ENCODE measurements at regions not wholly inside any gene's neighbourhood (a gene's known extent, or its start where the extent isn't known, plus 50 kb on each side); places are given as distances from the start of the nearest gene placed in this dataset.

GRCh38 chr1:14108356-14109275 is 408.6 kb downstream of the PRDM2 start:
- DNase-seq: no peak

- DNase-seq: no peak
Measured at GRCh38 chr1:14109276-14109635, 409.3 kb downstream of the PRDM2 start.

DNA sequence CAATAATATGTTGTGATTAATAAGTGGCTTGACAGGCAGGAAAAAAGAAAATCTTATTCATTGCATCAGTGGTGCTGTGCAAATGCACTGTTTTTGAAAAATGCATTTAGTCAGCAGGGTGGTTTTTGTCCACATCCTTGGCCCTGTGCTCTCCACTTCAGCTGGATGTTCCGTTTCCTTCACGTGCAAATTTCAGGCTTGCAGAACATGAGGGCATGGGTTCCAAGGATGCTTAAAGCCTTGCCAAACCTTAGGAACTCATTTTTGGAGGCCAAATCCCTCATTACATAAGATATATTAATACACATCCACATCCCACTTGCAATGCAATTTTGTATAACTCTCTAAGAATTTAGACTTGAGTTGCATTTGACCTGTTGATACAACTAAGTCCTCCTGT is 410.1 kb downstream of the PRDM2 start:
- DNase-seq: no peak

DNA sequence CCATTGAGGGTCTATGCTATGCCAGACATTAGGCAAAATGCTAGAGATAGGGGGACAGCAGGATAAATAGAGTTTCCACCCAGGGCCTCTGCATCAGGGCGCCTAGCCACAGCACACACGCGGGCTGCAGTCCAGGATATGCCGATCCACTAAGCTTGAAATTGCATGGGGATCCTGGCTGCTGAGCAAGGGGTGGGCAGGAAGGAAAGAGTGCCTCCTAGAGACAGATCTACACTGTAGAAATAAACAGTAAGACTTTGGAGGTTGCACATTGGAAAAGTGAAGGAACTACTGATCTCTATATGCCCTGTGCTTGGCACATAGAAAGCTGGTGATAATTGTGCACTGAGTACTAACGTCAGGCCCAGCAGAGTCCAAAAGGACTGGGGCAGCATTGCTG is 411.1 kb downstream of the PRDM2 start:
- DNase-seq: no peak

DNA sequence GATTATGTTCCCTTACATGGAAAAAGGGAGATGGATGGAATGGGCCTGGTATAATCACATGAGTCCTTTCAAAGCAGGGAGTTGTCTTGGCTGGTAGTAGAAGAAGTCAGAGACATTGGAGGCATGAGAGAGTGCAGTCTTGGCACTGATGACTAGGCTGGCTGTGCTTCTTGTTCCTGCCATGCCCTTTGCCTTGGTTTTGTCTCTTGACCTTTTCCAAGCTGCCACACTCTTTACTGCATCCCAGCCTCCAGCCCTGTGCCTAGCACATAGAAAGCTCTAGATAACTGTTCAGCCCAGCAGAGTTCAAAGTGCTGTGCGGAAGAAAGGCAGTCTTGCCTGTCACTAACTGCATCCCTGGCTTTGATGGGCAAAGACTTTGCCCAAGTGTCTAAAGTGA is 412.6 kb downstream of the PRDM2 start:
- no peak for DNase-seq

GRCh38 chr1:14113271-14113670 is 413.3 kb downstream of the PRDM2 start:
- DNase-seq: no peak

GRCh38 chr1:14113841-14114567 is 414.0 kb downstream of the PRDM2 start:
- no peak for DNase-seq

DNA sequence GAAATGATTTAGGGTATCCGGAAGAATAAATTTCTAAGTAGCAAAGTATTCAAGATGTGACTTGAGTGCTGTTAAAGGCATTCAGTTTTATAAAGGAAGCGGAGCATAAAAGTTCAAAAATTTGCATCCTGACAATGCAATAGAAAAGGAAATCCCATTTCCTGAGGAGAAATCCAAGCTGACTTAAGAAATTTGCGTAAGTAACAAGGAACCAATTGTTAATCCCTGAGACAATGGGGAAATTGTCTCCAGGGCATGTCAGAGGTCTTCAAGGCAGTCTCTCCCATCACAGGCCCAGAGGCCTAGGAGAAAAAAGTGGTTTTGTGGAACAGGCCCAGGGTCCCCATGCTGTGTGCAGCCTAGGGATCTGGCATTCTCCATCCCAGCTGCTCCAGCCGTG is 416.0 kb downstream of the PRDM2 start:
- no peak for DNase-seq

GRCh38 chr1:14117700-14118099 is 417.7 kb downstream of the PRDM2 start:
- DNase-seq: no peak

- no peak for DNase-seq
Measured at GRCh38 chr1:14118691-14119485, 418.9 kb downstream of the PRDM2 start.

- no peak for DNase-seq
Measured at GRCh38 chr1:14120895-14121294, 420.9 kb downstream of the PRDM2 start.

- DNase-seq: no peak
Measured at GRCh38 chr1:14128096-14128495, 428.1 kb downstream of the PRDM2 start.

DNA sequence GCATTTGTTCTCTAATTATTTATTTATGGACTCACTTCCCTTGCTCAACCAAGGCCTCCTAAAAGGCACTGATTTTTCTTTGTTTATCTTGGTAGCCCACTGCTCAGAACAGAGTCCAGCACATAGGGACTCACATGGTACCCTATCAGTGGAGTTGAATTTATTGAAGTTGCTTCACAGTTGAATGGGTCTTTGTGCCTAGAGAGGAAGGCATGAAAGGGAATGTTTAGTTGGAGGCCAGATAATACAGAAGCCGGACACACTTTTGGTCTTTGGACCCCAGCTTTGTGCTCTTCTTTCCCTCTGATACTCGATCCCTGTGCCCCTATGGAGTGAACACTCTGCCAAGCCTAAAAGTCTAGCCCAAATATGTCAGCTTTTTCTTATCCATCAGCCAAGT is 429.0 kb downstream of the PRDM2 start:
- DNase-seq: no peak

GRCh38 chr1:14135070-14135469 is 435.1 kb downstream of the PRDM2 start:
- no peak for DNase-seq

DNA sequence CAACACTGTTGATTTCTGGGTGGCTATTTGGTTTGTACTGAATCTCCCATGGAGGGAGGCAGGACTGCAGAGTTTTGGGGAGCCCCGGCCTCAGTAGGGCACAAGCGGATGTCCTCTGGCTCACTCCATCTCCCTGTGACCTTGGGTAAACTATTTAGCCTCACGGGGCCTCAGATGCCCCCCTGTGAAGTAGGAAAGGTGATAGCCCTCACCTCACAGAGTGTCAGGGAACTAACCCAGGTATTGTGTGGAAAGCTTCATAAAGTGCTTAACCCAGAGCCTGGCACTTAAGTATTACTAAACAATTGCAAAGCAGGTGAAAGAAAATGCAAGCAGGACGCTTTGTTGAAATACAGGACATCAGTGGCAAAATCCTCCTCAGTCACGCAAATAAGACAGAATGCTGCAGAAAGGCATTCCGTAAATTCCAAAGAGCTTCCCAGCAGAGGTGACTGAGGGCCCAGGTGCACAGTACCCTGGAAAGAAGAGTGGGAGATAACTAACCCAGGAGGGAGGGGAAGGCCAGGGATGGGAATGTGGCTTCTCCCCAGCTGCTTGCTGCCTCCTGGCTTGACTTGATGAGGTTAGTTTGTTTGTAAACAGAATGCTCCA is 436.3 kb downstream of the PRDM2 start:
- no peak for DNase-seq

- no peak for DNase-seq
Measured at GRCh38 chr1:14136881-14137280, 436.9 kb downstream of the PRDM2 start.

- DNase-seq: no peak
Measured at GRCh38 chr1:14137411-14138134, 437.6 kb downstream of the PRDM2 start.

GRCh38 chr1:14138135-14138506 is 438.1 kb downstream of the PRDM2 start:
- DNase-seq: no peak

- no peak for DNase-seq
Measured at GRCh38 chr1:14138687-14139086, 438.7 kb downstream of the PRDM2 start.

DNA sequence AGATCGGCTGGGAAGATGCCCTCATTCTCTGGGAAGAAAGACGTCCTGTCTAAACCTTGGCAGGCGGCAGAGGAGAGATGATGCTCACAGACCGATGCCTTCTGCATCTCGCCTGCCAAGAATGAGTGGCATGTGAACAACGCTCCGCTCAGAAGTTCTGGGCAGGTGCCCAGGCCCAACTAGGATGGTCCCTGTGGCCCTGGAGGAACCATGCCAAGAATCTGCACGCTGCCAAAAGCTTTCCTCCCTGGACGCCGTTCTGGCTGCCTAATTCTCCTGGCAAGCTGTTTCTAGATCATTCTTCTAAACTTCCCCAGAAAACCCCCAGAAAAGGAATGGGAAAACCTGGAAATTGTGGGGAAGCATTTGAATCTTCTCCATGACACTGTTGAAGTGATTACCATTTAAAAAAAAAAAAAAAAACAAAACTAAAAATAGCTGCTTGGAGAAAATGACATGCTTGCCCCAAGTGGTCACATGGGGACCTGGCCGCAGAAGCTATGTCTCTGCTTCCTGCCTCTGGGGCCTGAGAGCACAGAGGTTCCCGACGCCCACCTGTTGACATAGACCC is 440.9 kb downstream of the PRDM2 start:
- DNase-seq: no peak

- DNase-seq: no peak
Measured at GRCh38 chr1:14141656-14142055, 441.7 kb downstream of the PRDM2 start.
